Astrocyte (in vitro differentiated cells and primary cell): ENCODE measurements at regions not wholly inside any gene's neighbourhood (a gene's known extent, or its start where the extent isn't known, plus 50 kb on each side); places are given as distances from the start of the nearest gene placed in this dataset.

Experiments
- EZH2 ChIP-seq: IDR thresholded peaks from 2 replicates; pipeline ENCODE4 v1.6.1; 2012; ENCODE audit warnings: mild to moderate bottlenecking, low read length, inconsistent platforms; ENCODE audit not compliant: insufficient read depth
- TF ChIP-seq, protein P1 (sequence below): IDR thresholded peaks from 2 replicates; pipeline ENCODE4 v1.5.1; 2011; ENCODE audit warnings: low read depth, mild to moderate bottlenecking, inconsistent platforms, low read length, moderate library complexity; ENCODE audit not compliant: insufficient read depth

DNA sequence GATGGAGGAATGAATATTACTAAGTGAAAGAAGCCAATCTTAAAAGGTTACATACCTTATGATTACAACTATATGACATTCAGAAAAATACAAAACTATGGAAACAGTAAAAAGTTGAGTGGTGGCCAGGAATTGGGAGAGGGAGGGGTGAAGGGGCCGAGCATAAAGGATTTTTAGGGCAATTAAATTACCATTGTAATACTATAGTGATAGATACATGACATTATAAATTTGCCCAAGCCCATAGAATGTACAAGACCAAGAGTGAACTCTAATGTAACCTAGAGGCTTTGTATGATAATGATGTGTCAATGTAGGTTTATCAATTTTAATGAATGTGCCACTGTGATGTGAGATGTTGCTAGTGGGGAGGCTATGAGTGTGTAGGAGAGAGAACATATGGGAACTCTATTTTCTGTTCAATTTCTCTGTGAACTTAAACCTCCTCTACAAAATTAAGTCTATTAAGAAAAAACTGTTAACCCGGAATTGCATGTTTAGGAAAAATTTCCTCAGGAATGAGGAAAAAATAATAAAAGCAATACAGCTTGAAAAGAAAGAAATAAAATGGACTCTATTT, 541.9 kb upstream of the UBE2E2 start:
- TF ChIP-seq, protein P1, sequence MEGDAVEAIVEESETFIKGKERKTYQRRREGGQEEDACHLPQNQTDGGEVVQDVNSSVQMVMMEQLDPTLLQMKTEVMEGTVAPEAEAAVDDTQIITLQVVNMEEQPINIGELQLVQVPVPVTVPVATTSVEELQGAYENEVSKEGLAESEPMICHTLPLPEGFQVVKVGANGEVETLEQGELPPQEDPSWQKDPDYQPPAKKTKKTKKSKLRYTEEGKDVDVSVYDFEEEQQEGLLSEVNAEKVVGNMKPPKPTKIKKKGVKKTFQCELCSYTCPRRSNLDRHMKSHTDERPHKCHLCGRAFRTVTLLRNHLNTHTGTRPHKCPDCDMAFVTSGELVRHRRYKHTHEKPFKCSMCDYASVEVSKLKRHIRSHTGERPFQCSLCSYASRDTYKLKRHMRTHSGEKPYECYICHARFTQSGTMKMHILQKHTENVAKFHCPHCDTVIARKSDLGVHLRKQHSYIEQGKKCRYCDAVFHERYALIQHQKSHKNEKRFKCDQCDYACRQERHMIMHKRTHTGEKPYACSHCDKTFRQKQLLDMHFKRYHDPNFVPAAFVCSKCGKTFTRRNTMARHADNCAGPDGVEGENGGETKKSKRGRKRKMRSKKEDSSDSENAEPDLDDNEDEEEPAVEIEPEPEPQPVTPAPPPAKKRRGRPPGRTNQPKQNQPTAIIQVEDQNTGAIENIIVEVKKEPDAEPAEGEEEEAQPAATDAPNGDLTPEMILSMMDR, result no peak
- TF ChIP-seq EZH2, result no peak
